Adrenal gland (tissue), 9 donors: ENCODE measurements at regions not wholly inside any gene's neighbourhood (a gene's known extent, or its start where the extent isn't known, plus 50 kb on each side); places are given as distances from the start of the nearest gene placed in this dataset.

Experiments used
- DNase-seq, 7 donors: peaks; one replicate each; pipeline ENCODE4 v3.0.0-alpha.2; 2019 to 2020
- H3K27ac ChIP-seq, 5 donors: fragments of 200-600 bp; sonication (generic) in 4 of 5; 1 replicate in 3 of 5; 2 replicates in 2 of 5; pipeline versions ENCODE4 v1.5.1 to v1.8.0; 2016 to 2020; ENCODE audit warnings: mild to moderate bottlenecking in 1 of 5
- H3K27me3 ChIP-seq: fragments of 200-600 bp; 2 replicates; pipeline ENCODE4 v1.8.0; 2021
- H3K36me3 ChIP-seq, 2 donors: fragments of 200-600 bp; replicated peaks in 1 of 2; 1 replicate in 1 of 2; 2 replicates in 1 of 2; pipeline versions ENCODE4 v1.5.1 to v1.8.0; 2018 to 2022
- H3K4me1 ChIP-seq, 2 donors: fragments of 200-600 bp; replicated peaks in 1 of 2; 1 replicate in 1 of 2; 2 replicates in 1 of 2; pipeline versions ENCODE4 v1.5.1 to v1.8.0; 2018 to 2021
- H3K4me3 ChIP-seq, 4 donors: fragments of 200-600 bp; sonication (generic) in 3 of 4; one replicate each; pipeline ENCODE4 v1.5.1; 2016 to 2018
- H3K9me3 ChIP-seq, 3 donors: fragments of 200-600 bp; sonication (generic) in 1 of 3; replicated peaks in 1 of 3; 1 replicate in 2 of 3; 2 replicates in 1 of 3; pipeline versions ENCODE4 v1.5.1 to v1.8.0; 2016 to 2021
- CTCF ChIP-seq, 6 experiments: fragments of 450-650 bp in 4 of 6; fragments of 200-600 bp in 2 of 6; sonication (generic) in 1 of 6; IDR thresholded peaks; 1 replicate in 5 of 6; 2 replicates in 1 of 6; pipeline versions ENCODE4 v1.5.1 to v1.8.0; 2016 to 2021; ENCODE audit warnings: antibody characterized with exemption in 6 of 6, mild to moderate bottlenecking in 2 of 6, moderate library complexity in 1 of 6
- POLR2A ChIP-seq, 2 donors: fragments of 450-650 bp; IDR thresholded peaks; one replicate each; pipeline ENCODE4 v1.6.1; 2017; ENCODE audit warnings: antibody characterized with exemption in 2 of 2, mild to moderate bottlenecking in 2 of 2, moderate library complexity in 1 of 2
- WGBS, 4 donors: extraction: QIAGEN DNeasy Blood & Tissue Kit in 2 of 4; methylation state at CpG; one replicate each; pipeline versions ENCODE4 v1.1.5 to v1.1.7; 2013 to 2017; 5-methylcytosine and 5-hydroxymethylcytosine counted together
- intact Hi-C, 2 donors: fragments of 100-400 bp; cut with DNase I; formaldehyde crosslinking; loops; one replicate each; pipeline versions ENCODE4 v1.14.1 to v1.15.0; 2022 to 2023
- donor health status: healthy with polysubstance abuse.
- donor health status: Bipolar disorder and iron deficiency.
- donor health status: DM: yes; HTN: yes; CAD: no.
- donor health status: DM: no; HTN: no; CAD: no.
- donor health status: DM: no; HTN: no; CAD: no.

DNA sequence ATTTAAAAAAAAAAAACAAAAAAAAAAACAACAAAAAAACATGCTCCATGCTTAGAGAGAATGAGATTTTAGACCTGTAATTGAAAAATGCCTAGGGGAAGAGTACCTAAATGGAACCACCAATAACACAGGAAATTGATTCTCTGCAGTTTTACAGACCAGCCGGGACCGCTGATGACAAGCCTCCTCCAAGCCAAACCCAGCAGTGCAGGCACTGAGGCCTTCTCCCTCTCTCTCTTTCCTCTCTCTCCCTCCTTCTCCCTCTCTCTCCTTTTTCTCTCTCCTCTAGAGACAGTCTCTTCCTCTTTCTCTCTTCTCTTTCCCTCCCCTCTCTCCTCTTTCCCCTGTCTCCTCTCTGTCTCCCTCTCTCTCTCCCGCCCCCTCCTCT lies 228.8 kb upstream of the COPS8 start:
- no peak overlapping the region for H3K27ac ChIP-seq
- intact Hi-C loops, result no loop called here
- no peaks in the 10 kb centered on the region for H3K36me3 ChIP-seq
- no peaks in the 10 kb centered on the region for H3K27me3 ChIP-seq
- TF ChIP-seq POLR2A (IDR thresholded peaks at IDR 0.05), result no peak
- no peak for TF ChIP-seq CTCF (IDR thresholded peaks at IDR 0.05)
- H3K4me3 ChIP-seq, result no peak overlapping the region
- H3K9me3 ChIP-seq, result no peaks in the 10 kb centered on the region
- DNase-seq, result peak in 1 of 7 donors; percentile 35
- WGBS, 4 donors, result 60 to 88% (median 74%) methylated on average over 3 of the region's 3 CpGs
- H3K4me1 ChIP-seq, result no peaks in the 10 kb centered on the region

DNA sequence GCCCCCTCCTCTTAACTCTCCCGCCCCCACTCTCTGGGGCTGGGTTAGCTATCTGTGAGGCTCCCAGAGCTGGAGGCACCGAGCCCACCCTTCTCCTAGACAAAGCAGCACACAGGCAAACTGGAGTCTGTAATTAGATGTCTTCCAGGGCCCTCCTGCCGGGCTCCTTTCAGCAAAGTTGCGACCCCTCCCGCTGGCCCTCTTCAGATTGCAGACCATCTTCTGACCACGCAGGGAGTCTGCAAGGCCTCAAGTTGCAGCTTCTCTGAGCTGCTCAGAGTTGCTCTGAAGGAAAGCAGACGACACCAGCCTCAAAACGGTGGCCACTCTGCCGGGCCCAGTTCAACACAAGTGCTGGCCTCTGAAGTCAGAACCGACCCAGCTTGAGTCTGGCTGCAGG lies 228.4 kb upstream of the COPS8 start:
- intact Hi-C loops, result no loop called here
- H3K36me3 ChIP-seq, result no peaks in the 10 kb centered on the region
- H3K27ac ChIP-seq, result no peak overlapping the region
- peak in 2 of 7 donors; percentile 3 to 25 for DNase-seq
- TF ChIP-seq POLR2A (IDR thresholded peaks at IDR 0.05) (no peak), CTCF (IDR thresholded peaks at IDR 0.05) (no peak)
- 74 to 89% (median 76%) methylated on average over 6 to 10 of the region's 10 CpGs for WGBS, 4 donors
- no peak overlapping the region for H3K4me3 ChIP-seq
- H3K9me3 ChIP-seq, result no peaks in the 10 kb centered on the region
- no peaks in the 10 kb centered on the region for H3K27me3 ChIP-seq
- no peaks in the 10 kb centered on the region for H3K4me1 ChIP-seq

DNA sequence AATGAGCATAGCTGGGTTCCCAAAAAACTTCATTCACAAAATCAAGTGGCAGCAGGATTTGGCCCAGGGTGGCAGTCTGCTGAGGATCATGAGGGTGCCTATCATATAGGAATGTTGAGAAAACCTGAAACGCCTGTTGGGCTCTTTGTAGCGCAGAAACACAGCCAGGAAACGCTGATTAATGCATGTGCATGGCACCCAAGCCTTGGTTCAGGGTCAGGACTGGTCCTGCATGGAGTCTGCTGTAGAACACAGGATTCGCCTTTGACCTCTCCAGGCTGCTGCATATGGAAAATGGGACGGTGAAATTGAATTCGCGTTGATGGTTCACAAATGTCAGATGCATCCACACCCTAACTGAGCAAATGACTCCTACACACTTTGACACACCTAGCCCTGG lies 227.9 kb upstream of the COPS8 start:
- Histone ChIP-seq H3K9me3 (no peaks in the 10 kb centered on the region), H3K4me3 (no peak overlapping the region), H3K27ac (no peak overlapping the region), H3K36me3 (no peaks in the 10 kb centered on the region), H3K4me1 (no peaks in the 10 kb centered on the region), H3K27me3 (no peaks in the 10 kb centered on the region)
- whole genome bisulfite sequencing, 4 donors, result 83 to 93% (median 91%) methylated on average over 7 of the region's 7 CpGs
- TF ChIP-seq POLR2A (IDR thresholded peaks at IDR 0.05), result no peak
- TF ChIP-seq CTCF (IDR thresholded peaks at IDR 0.05), result no peak
- DNase-seq, result peak in 2 of 7 donors; percentile 2 to 39
- intact Hi-C loops, result no loop called here

- H3K36me3 ChIP-seq, result no peaks in the 10 kb centered on the region
- H3K27ac ChIP-seq, result no peak overlapping the region
- 88 to 95% (median 91%) methylated on average over 5 of the region's 5 CpGs for WGBS, 4 donors
- intact Hi-C loops, result no loop called here
- no peaks in the 10 kb centered on the region for H3K4me1 ChIP-seq
- H3K4me3 ChIP-seq, result no peak overlapping the region
- H3K27me3 ChIP-seq, result no peaks in the 10 kb centered on the region
- DNase-seq, result peak in 2 of 7 donors; percentile 9 to 33
- TF ChIP-seq CTCF (IDR thresholded peaks at IDR 0.05) (no peak), POLR2A (IDR thresholded peaks at IDR 0.05) (no peak)
- H3K9me3 ChIP-seq, result no peaks in the 10 kb centered on the region
Measured at GRCh38 chr2:236858661-236859060, 227.0 kb upstream of the COPS8 start.
